ENCODE measurements at regions not wholly inside any gene's neighbourhood (a gene's known extent, or its start where the extent isn't known, plus 50 kb on each side); places are given as distances from the start of the nearest gene placed in this dataset.

DNA sequence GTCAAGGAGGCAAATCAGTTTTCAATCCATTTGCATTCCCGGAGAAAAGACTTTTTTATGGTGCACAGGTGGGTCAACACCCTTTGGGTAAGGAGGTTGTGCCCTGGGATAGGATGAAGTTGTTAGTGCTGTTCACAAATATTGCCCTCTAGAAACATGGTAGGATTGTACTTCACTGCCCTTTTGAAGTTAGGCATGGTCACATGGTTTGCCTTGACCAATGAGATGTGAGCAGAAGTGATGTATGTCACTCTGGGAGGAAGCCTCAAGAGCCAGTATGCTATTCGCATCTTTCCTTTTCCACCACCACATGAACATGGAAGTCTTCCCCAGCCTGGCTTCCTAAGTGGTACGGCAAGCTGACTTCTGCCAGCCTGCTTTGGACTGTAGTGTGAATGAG, 182.7 kb downstream of the TMX1 start:
- H3K36me3 ChIP-seq (ENCODE audit: insufficient read depth, insufficient read length, low read length): no peaks in the 10 kb centered on the region

GRCh38 chr14:51424041-51424440, 184.0 kb downstream of the TMX1 start:
- Histone ChIP-seq H3K4me3 (ENCODE audit: insufficient read length, low read depth) (no peak overlapping the region), H3K36me3 (ENCODE audit: insufficient read depth, insufficient read length, low read length) (no peaks in the 10 kb centered on the region), H3K9ac (ENCODE audit: insufficient read length, low read depth) (no peak overlapping the region), H3K27me3 (ENCODE audit: insufficient read depth, insufficient read length) (no peaks in the 10 kb centered on the region), H3K9me3 (ENCODE audit: insufficient read depth, low read length) (peaks cover 11% of the 10 kb centered on the region; the same call in 1 of the 2 replicates), H3K4me1 (ENCODE audit: insufficient read depth, insufficient read length) (no peaks in the 10 kb centered on the region)
- TF ChIP-seq YY1 (IDR thresholded peaks at IDR 0.05; ENCODE audit: insufficient read depth, insufficient read length): no peak
- TF ChIP-seq SUZ12 (IDR thresholded peaks at IDR 0.05; ENCODE audit: extremely low read depth, insufficient read depth, insufficient read length): no peak
- no peak for TF ChIP-seq ZNF274 (IDR thresholded peaks at IDR 0.05; ENCODE audit: low read depth, low read length)
- no peak for DNase-seq (ENCODE audit: low read depth, low spot score)

More for the DNA sequence above, 182.7 kb downstream of the TMX1 start:
- no peak overlapping the region for H3K4me3 ChIP-seq (ENCODE audit: insufficient read length, low read depth)
- no peaks in the 10 kb centered on the region for H3K27me3 ChIP-seq (ENCODE audit: insufficient read depth, insufficient read length)
- no peaks in the 10 kb centered on the region for H3K4me1 ChIP-seq (ENCODE audit: insufficient read depth, insufficient read length)
- no peak overlapping the region for H3K9ac ChIP-seq (ENCODE audit: insufficient read length, low read depth)
- peaks cover 16% of the 10 kb centered on the region; the same call in 1 of the 2 replicates for H3K9me3 ChIP-seq (ENCODE audit: insufficient read depth, low read length)
- TF ChIP-seq SUZ12 (IDR thresholded peaks at IDR 0.05; ENCODE audit: extremely low read depth, insufficient read depth, insufficient read length) (no peak), ZNF274 (IDR thresholded peaks at IDR 0.05; ENCODE audit: low read depth, low read length) (no peak), YY1 (IDR thresholded peaks at IDR 0.05; ENCODE audit: insufficient read depth, insufficient read length) (no peak)
- no peak for DNase-seq (ENCODE audit: low read depth, low spot score)

- no peak for DNase-seq (ENCODE audit: low read depth, low spot score)
- Histone ChIP-seq H3K4me3 (ENCODE audit: insufficient read length, low read depth) (no peak overlapping the region), H3K9ac (ENCODE audit: insufficient read length, low read depth) (no peak overlapping the region), H3K9me3 (ENCODE audit: insufficient read depth, low read length) (peaks cover 4% of the 10 kb centered on the region; the same call in 1 of the 2 replicates), H3K36me3 (ENCODE audit: insufficient read depth, insufficient read length, low read length) (no peaks in the 10 kb centered on the region), H3K27me3 (ENCODE audit: insufficient read depth, insufficient read length) (no peaks in the 10 kb centered on the region), H3K4me1 (ENCODE audit: insufficient read depth, insufficient read length) (no peaks in the 10 kb centered on the region)
- TF ChIP-seq ZNF274 (IDR thresholded peaks at IDR 0.05; ENCODE audit: low read depth, low read length) (no peak), YY1 (IDR thresholded peaks at IDR 0.05; ENCODE audit: insufficient read depth, insufficient read length) (no peak), SUZ12 (IDR thresholded peaks at IDR 0.05; ENCODE audit: extremely low read depth, insufficient read depth, insufficient read length) (no peak)
These were observed 184.7 kb downstream of the TMX1 start for GRCh38 chr14:51424561-51425251.

GRCh38 chr14:51428981-51429380, 188.9 kb downstream of the TMX1 start:
- no peaks in the 10 kb centered on the region for H3K36me3 ChIP-seq (ENCODE audit: insufficient read depth, insufficient read length, low read length)

GRCh38 chr14:51430079-51430478, 190.0 kb downstream of the TMX1 start:
- Histone ChIP-seq H3K9ac (ENCODE audit: insufficient read length, low read depth) (no peak overlapping the region), H3K9me3 (ENCODE audit: insufficient read depth, low read length) (no peaks in the 10 kb centered on the region), H3K4me1 (ENCODE audit: insufficient read depth, insufficient read length) (no peaks in the 10 kb centered on the region), H3K36me3 (ENCODE audit: insufficient read depth, insufficient read length, low read length) (no peaks in the 10 kb centered on the region), H3K4me3 (ENCODE audit: insufficient read length, low read depth) (no peak overlapping the region), H3K27me3 (ENCODE audit: insufficient read depth, insufficient read length) (no peaks in the 10 kb centered on the region)
- TF ChIP-seq YY1 (IDR thresholded peaks at IDR 0.05; ENCODE audit: insufficient read depth, insufficient read length): no peak
- TF ChIP-seq SUZ12 (IDR thresholded peaks at IDR 0.05; ENCODE audit: extremely low read depth, insufficient read depth, insufficient read length): no peak
- TF ChIP-seq ZNF274 (IDR thresholded peaks at IDR 0.05; ENCODE audit: low read depth, low read length): no peak
- no peak for DNase-seq (ENCODE audit: low read depth, low spot score)

More at GRCh38 chr14:51428981-51429380, 188.9 kb downstream of the TMX1 start:
- no peak for DNase-seq (ENCODE audit: low read depth, low spot score)
- Histone ChIP-seq H3K27me3 (ENCODE audit: insufficient read depth, insufficient read length) (no peaks in the 10 kb centered on the region), H3K9ac (ENCODE audit: insufficient read length, low read depth) (no peak overlapping the region), H3K9me3 (ENCODE audit: insufficient read depth, low read length) (no peaks in the 10 kb centered on the region), H3K4me1 (ENCODE audit: insufficient read depth, insufficient read length) (no peaks in the 10 kb centered on the region), H3K4me3 (ENCODE audit: insufficient read length, low read depth) (no peak overlapping the region)
- TF ChIP-seq SUZ12 (IDR thresholded peaks at IDR 0.05; ENCODE audit: extremely low read depth, insufficient read depth, insufficient read length) (no peak), YY1 (IDR thresholded peaks at IDR 0.05; ENCODE audit: insufficient read depth, insufficient read length) (no peak), ZNF274 (IDR thresholded peaks at IDR 0.05; ENCODE audit: low read depth, low read length) (no peak)

GRCh38 chr14:51430633-51431032, 190.6 kb downstream of the TMX1 start:
- no peak overlapping the region for H3K9ac ChIP-seq (ENCODE audit: insufficient read length, low read depth)

GRCh38 chr14:51431033-51431709, 191.1 kb downstream of the TMX1 start:
- no peak for DNase-seq (ENCODE audit: low read depth, low spot score)
- no peak overlapping the region for H3K9ac ChIP-seq (ENCODE audit: insufficient read length, low read depth)
- no peak overlapping the region for H3K4me3 ChIP-seq (ENCODE audit: insufficient read length, low read depth)
- H3K27me3 ChIP-seq (ENCODE audit: insufficient read depth, insufficient read length): no peaks in the 10 kb centered on the region
- H3K36me3 ChIP-seq (ENCODE audit: insufficient read depth, insufficient read length, low read length): no peaks in the 10 kb centered on the region
- H3K4me1 ChIP-seq (ENCODE audit: insufficient read depth, insufficient read length): no peaks in the 10 kb centered on the region
- H3K9me3 ChIP-seq (ENCODE audit: insufficient read depth, low read length): no peaks in the 10 kb centered on the region
- TF ChIP-seq ZNF274 (IDR thresholded peaks at IDR 0.05; ENCODE audit: low read depth, low read length): no peak
- TF ChIP-seq SUZ12 (IDR thresholded peaks at IDR 0.05; ENCODE audit: extremely low read depth, insufficient read depth, insufficient read length): no peak
- TF ChIP-seq YY1 (IDR thresholded peaks at IDR 0.05; ENCODE audit: insufficient read depth, insufficient read length): no peak

More at GRCh38 chr14:51430633-51431032, 190.6 kb downstream of the TMX1 start:
- Histone ChIP-seq H3K27me3 (ENCODE audit: insufficient read depth, insufficient read length) (no peaks in the 10 kb centered on the region), H3K4me1 (ENCODE audit: insufficient read depth, insufficient read length) (no peaks in the 10 kb centered on the region), H3K9me3 (ENCODE audit: insufficient read depth, low read length) (no peaks in the 10 kb centered on the region), H3K36me3 (ENCODE audit: insufficient read depth, insufficient read length, low read length) (no peaks in the 10 kb centered on the region), H3K4me3 (ENCODE audit: insufficient read length, low read depth) (no peak overlapping the region)
- DNase-seq (ENCODE audit: low read depth, low spot score): peak; percentile 36
- TF ChIP-seq ZNF274 (IDR thresholded peaks at IDR 0.05; ENCODE audit: low read depth, low read length): no peak
- TF ChIP-seq YY1 (IDR thresholded peaks at IDR 0.05; ENCODE audit: insufficient read depth, insufficient read length): no peak
- no peak for TF ChIP-seq SUZ12 (IDR thresholded peaks at IDR 0.05; ENCODE audit: extremely low read depth, insufficient read depth, insufficient read length)
